Neuronal stem cell (in vitro differentiated cells): ENCODE measurements at regions not wholly inside any gene's neighbourhood (a gene's known extent, or its start where the extent isn't known, plus 50 kb on each side); places are given as distances from the start of the nearest gene placed in this dataset.
"Not testable (repeated sequence)": the region's sequence is repeated elsewhere in the genome, so short reads cannot be mapped to it uniquely, and the experiment has no call there.

Experiments used
- DNase-seq: peaks from one replicate; pipeline ENCODE4 v3.0.0-alpha.2; 2013; ENCODE audit warnings: low spot score
- H2AFZ ChIP-seq: one replicate; pipeline ENCODE4 v1.6.1; 2013; ENCODE audit warnings: mild to moderate bottlenecking, low read length, inconsistent platforms
- H2AK5ac ChIP-seq: 2 replicates; pipeline ENCODE4 v1.6.1; 2013; ENCODE audit warnings: low read depth, mild to moderate bottlenecking, inconsistent platforms, low read length, moderate library complexity, mixed read lengths
- H2BK120ac ChIP-seq: 2 replicates; pipeline ENCODE4 v1.6.1; 2013; ENCODE audit warnings: low read depth, mild to moderate bottlenecking, inconsistent platforms, low read length, moderate library complexity, mixed read lengths
- H2BK12ac ChIP-seq: one replicate; pipeline ENCODE4 v1.6.1; 2013; ENCODE audit warnings: low read length, inconsistent platforms
- H2BK15ac ChIP-seq: 2 replicates; pipeline ENCODE4 v1.6.1; 2013; ENCODE audit warnings: mild to moderate bottlenecking, low read length, inconsistent platforms, mixed read lengths
- H2BK5ac ChIP-seq: one replicate; pipeline ENCODE4 v1.6.1; 2013; ENCODE audit warnings: inconsistent platforms, mild to moderate bottlenecking, low read length, moderate library complexity
- H3K14ac ChIP-seq: one replicate; pipeline ENCODE4 v1.6.1; 2013; ENCODE audit warnings: low read length, inconsistent platforms
- H3K18ac ChIP-seq: 2 replicates; pipeline ENCODE4 v1.6.1; 2013; ENCODE audit warnings: low read length, inconsistent platforms
- H3K23ac ChIP-seq: 2 replicates; pipeline ENCODE4 v1.6.1; 2013; ENCODE audit warnings: low read depth, mild to moderate bottlenecking, mixed read lengths, low read length, inconsistent platforms; ENCODE audit not compliant: poor library complexity
- H3K27ac ChIP-seq: replicated peaks from 3 replicates; pipeline ENCODE4 v1.5.1; 2013; ENCODE audit warnings: low read length, inconsistent platforms
- H3K27me3 ChIP-seq, 3 experiments: 2 replicates each; pipeline ENCODE4 v1.6.1; 2013; ENCODE audit warnings: low read length in 3 of 3, mild to moderate bottlenecking in 2 of 3, inconsistent platforms in 1 of 3, low read depth in 1 of 3, mixed read lengths in 1 of 3, moderate library complexity in 1 of 3; ENCODE audit not compliant: control insufficient read depth in 3 of 3, insufficient read depth in 3 of 3
- H3K36me3 ChIP-seq, 2 donors: replicated peaks in 1 of 2; 2 replicates each; pipeline ENCODE4 v1.6.1; 2013; ENCODE audit warnings: low read length in 2 of 2; ENCODE audit not compliant: control insufficient read depth in 2 of 2, insufficient read depth in 2 of 2
- H3K4ac ChIP-seq: 2 replicates; pipeline ENCODE4 v1.6.1; 2013; ENCODE audit warnings: inconsistent platforms, mild to moderate bottlenecking, low read length, moderate library complexity
- H3K4me1 ChIP-seq, 2 donors: 1 replicate in 1 of 2; 2 replicates in 1 of 2; pipeline ENCODE4 v1.6.1; 2013; ENCODE audit warnings: low read length in 2 of 2, low read depth in 1 of 2; ENCODE audit not compliant: control insufficient read depth in 2 of 2, insufficient read depth in 1 of 2
- H3K4me2 ChIP-seq: one replicate; pipeline ENCODE4 v1.6.1; 2013; ENCODE audit warnings: mild to moderate bottlenecking, low read length, inconsistent platforms; ENCODE audit not compliant: insufficient read depth, poor library complexity, severe bottlenecking
- H3K4me3 ChIP-seq, 2 donors: 2 replicates each; pipeline ENCODE4 v1.5.1; 2013; ENCODE audit warnings: low read length in 2 of 2, mild to moderate bottlenecking in 2 of 2, inconsistent platforms in 1 of 2, moderate library complexity in 1 of 2
- H3K79me1 ChIP-seq: one replicate; pipeline ENCODE4 v1.6.1; 2013; ENCODE audit warnings: low read depth, mild to moderate bottlenecking, inconsistent platforms, low read length, moderate library complexity
- H3K9ac ChIP-seq: one replicate; pipeline ENCODE4 v1.6.1; 2013; ENCODE audit warnings: mild to moderate bottlenecking, low read depth, low read length, inconsistent platforms; ENCODE audit not compliant: poor library complexity
- H3K9me3 ChIP-seq, 2 donors: replicated peaks in 1 of 2; 2 replicates each; pipeline versions ENCODE3 to v1.6.1; 2013; ENCODE audit warnings: low read length in 2 of 2, mild to moderate bottlenecking in 2 of 2, inconsistent platforms in 1 of 2, low read depth in 1 of 2, mixed read lengths in 1 of 2, moderate library complexity in 1 of 2; ENCODE audit not compliant: control insufficient read depth in 2 of 2, insufficient read depth in 1 of 2
- H4K8ac ChIP-seq: one replicate; pipeline ENCODE4 v1.6.1; 2013; ENCODE audit warnings: low read depth, mild to moderate bottlenecking, inconsistent platforms, low read length, moderate library complexity
- H4K91ac ChIP-seq: one replicate; pipeline ENCODE4 v1.6.1; 2013; ENCODE audit warnings: low read length, low read depth, mild to moderate bottlenecking, inconsistent platforms; ENCODE audit not compliant: poor library complexity
- WGBS, 2 donors: extraction: QIAGEN DNeasy Blood & Tissue Kit; methylation state at CpG; one replicate each; pipeline ENCODE4 v1.1.7; 2013; ENCODE audit warnings: missing lambda C conversion rate in 2 of 2, mixed read lengths in 1 of 2; ENCODE audit not compliant: insufficient read length in 2 of 2, insufficient replicate concordance in 1 of 2; ENCODE audit errors: extremely low coverage in 2 of 2; 5-methylcytosine and 5-hydroxymethylcytosine counted together

- not testable (repeated sequence) for H2AK5ac ChIP-seq, H3K4me3 ChIP-seq, H3K4me1 ChIP-seq, H2BK15ac ChIP-seq, H3K79me1 ChIP-seq, H3K23ac ChIP-seq, H3K27ac ChIP-seq, H2AFZ ChIP-seq, H4K91ac ChIP-seq, H2BK5ac ChIP-seq, H3K27me3 ChIP-seq, H3K14ac ChIP-seq, H4K8ac ChIP-seq, H3K18ac ChIP-seq, DNase-seq, H3K9ac ChIP-seq, H2BK12ac ChIP-seq, H2BK120ac ChIP-seq, H3K36me3 ChIP-seq, H3K4ac ChIP-seq, H3K9me3 ChIP-seq, H3K4me2 ChIP-seq
- no CpG with 5 or more reads among the region's 7 CpGs for WGBS, 2 donors
Observed at GRCh38 chr5:39525781-39526180, 101.0 kb upstream of the DAB2 start.

- Histone ChIP-seq H3K4me3 (no peak overlapping the region), H3K4me1 (peaks cover 1 to 6% of the 10 kb centered on the region in 2 donors), H3K27ac (no peak overlapping the region), H2BK15ac (no peak overlapping the region), H2AK5ac (no peak overlapping the region), H3K14ac (no peak overlapping the region), H2BK120ac (no peak overlapping the region), H3K4me2 (no peak overlapping the region), H3K4ac (no peak overlapping the region), H3K18ac (no peak overlapping the region), H4K91ac (no peak overlapping the region), H3K27me3 (no peaks in the 10 kb centered on the region), H2BK5ac (no peak overlapping the region), H2AFZ (no peak overlapping the region), H3K9me3 (no peaks in the 10 kb centered on the region), H3K36me3 (no peaks in the 10 kb centered on the region), H3K9ac (no peak overlapping the region), H2BK12ac (no peak overlapping the region), H4K8ac (no peak overlapping the region), H3K79me1 (no peaks in the 10 kb centered on the region), H3K23ac (no peak overlapping the region)
- no peak for DNase-seq
- WGBS, 2 donors, result no CpG with 5 or more reads among the region's 2 CpGs
Observed at GRCh38 chr5:39525271-39525670, 100.5 kb upstream of the DAB2 start.

GRCh38 chr5:39523821-39524220, 99.0 kb upstream of the DAB2 start:
- no peaks in the 10 kb centered on the region for H3K79me1 ChIP-seq

GRCh38 chr5:39521940-39522590, 97.3 kb upstream of the DAB2 start:
- Histone ChIP-seq H3K27me3 (no peaks in the 10 kb centered on the region), H3K9me3 (no peaks in the 10 kb centered on the region), H3K18ac (no peak overlapping the region), H3K4me2 (no peak overlapping the region), H2BK15ac (no peak overlapping the region), H2BK12ac (no peak overlapping the region), H2AFZ (no peak overlapping the region), H2BK5ac (no peak overlapping the region), H4K91ac (no peak overlapping the region), H3K4ac (no peak overlapping the region), H2AK5ac (no peak overlapping the region), H3K14ac (no peak overlapping the region), H2BK120ac (no peak overlapping the region), H3K23ac (no peak overlapping the region), H3K79me1 (no peaks in the 10 kb centered on the region), H3K4me1 (peaks cover 1 to 3% of the 10 kb centered on the region in 2 donors), H3K36me3 (no peaks in the 10 kb centered on the region), H3K9ac (no peak overlapping the region), H4K8ac (no peak overlapping the region), H3K4me3 (no peak overlapping the region), H3K27ac (no peak overlapping the region)
- WGBS, 2 donors, result no CpG with 5 or more reads among the region's 4 CpGs
- no peak for DNase-seq

More at GRCh38 chr5:39523821-39524220, 99.0 kb upstream of the DAB2 start:
- H3K14ac ChIP-seq, result no peak overlapping the region
- no CpG with 5 or more reads among the region's 4 CpGs for WGBS, 2 donors
- H2BK5ac ChIP-seq, result no peak overlapping the region
- no peak overlapping the region for H3K23ac ChIP-seq
- no peak overlapping the region for H3K4ac ChIP-seq
- no peak overlapping the region for H2AFZ ChIP-seq
- H3K18ac ChIP-seq, result no peak overlapping the region
- H3K9ac ChIP-seq, result no peak overlapping the region
- H3K4me1 ChIP-seq, result peaks cover 1 to 8% of the 10 kb centered on the region in 2 donors
- no peak overlapping the region for H4K91ac ChIP-seq
- H3K9me3 ChIP-seq, result no peaks in the 10 kb centered on the region
- no peak overlapping the region for H2BK15ac ChIP-seq
- H2AK5ac ChIP-seq, result no peak overlapping the region
- H4K8ac ChIP-seq, result no peak overlapping the region
- no peak overlapping the region for H3K4me3 ChIP-seq
- no peak overlapping the region for H2BK12ac ChIP-seq
- H3K27me3 ChIP-seq, result no peaks in the 10 kb centered on the region
- H2BK120ac ChIP-seq, result no peak overlapping the region
- H3K4me2 ChIP-seq, result no peak overlapping the region
- no peak for DNase-seq
- no peaks in the 10 kb centered on the region for H3K36me3 ChIP-seq
- H3K27ac ChIP-seq, result no peak overlapping the region
